Activated B cell treated with CpG ODN at 0.5 μM for 24 hours (primary cell): ENCODE measurements at regions not wholly inside any gene's neighbourhood (a gene's known extent, or its start where the extent isn't known, plus 50 kb on each side); places are given as distances from the start of the nearest gene placed in this dataset.

Source experiments
- ATAC-seq: fragments of 200-7000 bp; cut with Tn5 transposase; one replicate; pipeline ENCODE4 v1.10.0; 2021; ENCODE audit warnings: low read depth, mild to moderate bottlenecking, moderate library complexity
- CTCF ChIA-PET: fragments of 350-600 bp; sonication (Branson Sonifier 250); formaldehyde crosslinking; loops from one replicate; lab custom pipeline; 2021; ENCODE audit warnings: antibody characterized with exemption; lab: Charles Lee
- POLR2A ChIA-PET: fragments of 350-600 bp; sonication (Branson Sonifier 250); formaldehyde crosslinking; loops from one replicate; lab custom pipeline; 2021; ENCODE audit warnings: antibody characterized with exemption; lab: Charles Lee
- DNase-seq: peaks from one replicate; pipeline ENCODE4 v3.0.0; 2022
- H3K27ac Mint-ChIP-seq: one replicate; pipeline ENCODE4 v1.8.0; 2020; ENCODE audit warnings: mixed read lengths
- H3K27me3 Mint-ChIP-seq: one replicate; pipeline ENCODE4 v1.8.0; 2021; ENCODE audit warnings: mixed read lengths
- H3K36me3 Mint-ChIP-seq: one replicate; pipeline ENCODE4 v1.8.0; 2021; ENCODE audit warnings: low read depth, mixed read lengths
- H3K4me1 Mint-ChIP-seq: one replicate; pipeline ENCODE4 v1.8.0; 2021; ENCODE audit warnings: mixed read lengths
- H3K4me3 Mint-ChIP-seq: one replicate; pipeline ENCODE4 v1.8.0; 2020; ENCODE audit warnings: mild to moderate bottlenecking, mixed read lengths
- H3K9me3 Mint-ChIP-seq: one replicate; pipeline ENCODE4 v1.8.0; 2020; ENCODE audit warnings: mixed read lengths
- intact Hi-C: fragments of 100-400 bp; cut with micrococcal nuclease; formaldehyde crosslinking; loops from one replicate; pipeline ENCODE4 v1.15.1; 2024
- TF ChIP-seq, protein P1 (sequence below): fragments of 200-600 bp; IDR thresholded peaks from one replicate; pipeline ENCODE4 v1.8.0; 2022; ENCODE audit warnings: antibody characterized with exemption, mild to moderate bottlenecking

DNA sequence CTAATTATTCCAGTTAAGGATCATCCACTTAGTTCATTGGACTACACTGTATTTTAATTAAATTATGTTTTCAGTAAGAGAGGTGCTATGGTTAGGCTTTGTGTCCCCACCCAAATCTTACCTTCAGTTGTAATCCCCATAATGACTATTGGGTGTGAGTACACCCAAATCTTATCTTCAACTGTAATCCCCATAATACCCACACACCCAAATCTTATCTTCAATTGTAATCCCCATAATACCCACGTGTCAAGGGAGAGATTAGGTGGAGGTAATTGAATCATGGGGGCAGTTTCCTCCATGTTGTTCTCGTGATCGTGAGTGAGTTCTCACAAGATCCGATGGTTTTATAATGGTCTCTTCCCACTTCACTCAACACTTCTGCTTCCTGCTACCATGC, 208.0 kb upstream of the PHACTR1 start:
- TF ChIP-seq, protein P1, sequence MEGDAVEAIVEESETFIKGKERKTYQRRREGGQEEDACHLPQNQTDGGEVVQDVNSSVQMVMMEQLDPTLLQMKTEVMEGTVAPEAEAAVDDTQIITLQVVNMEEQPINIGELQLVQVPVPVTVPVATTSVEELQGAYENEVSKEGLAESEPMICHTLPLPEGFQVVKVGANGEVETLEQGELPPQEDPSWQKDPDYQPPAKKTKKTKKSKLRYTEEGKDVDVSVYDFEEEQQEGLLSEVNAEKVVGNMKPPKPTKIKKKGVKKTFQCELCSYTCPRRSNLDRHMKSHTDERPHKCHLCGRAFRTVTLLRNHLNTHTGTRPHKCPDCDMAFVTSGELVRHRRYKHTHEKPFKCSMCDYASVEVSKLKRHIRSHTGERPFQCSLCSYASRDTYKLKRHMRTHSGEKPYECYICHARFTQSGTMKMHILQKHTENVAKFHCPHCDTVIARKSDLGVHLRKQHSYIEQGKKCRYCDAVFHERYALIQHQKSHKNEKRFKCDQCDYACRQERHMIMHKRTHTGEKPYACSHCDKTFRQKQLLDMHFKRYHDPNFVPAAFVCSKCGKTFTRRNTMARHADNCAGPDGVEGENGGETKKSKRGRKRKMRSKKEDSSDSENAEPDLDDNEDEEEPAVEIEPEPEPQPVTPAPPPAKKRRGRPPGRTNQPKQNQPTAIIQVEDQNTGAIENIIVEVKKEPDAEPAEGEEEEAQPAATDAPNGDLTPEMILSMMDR: no peak
- Mint-ChIP-seq H3K9me3 (peaks cover 5% of the 10 kb centered on the region), H3K4me1 (no peaks in the 10 kb centered on the region), H3K4me3 (no peak overlapping the region), H3K27me3 (peaks cover 14% of the 10 kb centered on the region), H3K27ac (no peak overlapping the region), H3K36me3 (no peaks in the 10 kb centered on the region)
- ChIA-PET CTCF (no interaction called here), POLR2A (no interaction called here)
- DNase-seq: no peak
- no peak for ATAC-seq
- intact Hi-C loops: loop anchor here (10.0 kb wide), 2 partner anchors 96 to 194 kb away; no protein-coding TSS in a partner anchor

DNA sequence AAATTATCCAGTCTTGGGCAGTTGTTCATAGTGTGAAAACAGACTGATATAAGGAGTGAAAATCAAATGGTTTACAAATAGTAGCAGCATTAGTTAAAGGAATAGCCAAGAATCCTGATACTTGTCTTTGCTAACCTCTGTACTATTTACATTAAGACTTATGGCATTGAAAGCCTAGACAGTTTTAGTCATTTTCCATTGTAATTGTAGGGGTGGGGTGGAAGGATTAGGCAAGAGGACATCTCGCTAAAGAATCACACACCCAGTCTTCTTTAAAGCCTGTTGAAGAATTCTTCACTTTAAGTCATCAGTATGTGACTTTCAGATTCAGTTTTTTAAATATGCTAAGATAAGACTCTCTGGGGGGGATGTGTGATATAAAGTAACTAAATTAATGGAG, 207.5 kb upstream of the PHACTR1 start:
- TF ChIP-seq, protein P1: no peak
- no peaks in the 10 kb centered on the region for H3K4me1 Mint-ChIP-seq
- CTCF ChIA-PET: no interaction called here
- peaks cover 14% of the 10 kb centered on the region for H3K27me3 Mint-ChIP-seq
- POLR2A ChIA-PET: no interaction called here
- no peaks in the 10 kb centered on the region for H3K36me3 Mint-ChIP-seq
- H3K4me3 Mint-ChIP-seq: no peak overlapping the region
- no peak overlapping the region for H3K27ac Mint-ChIP-seq
- intact Hi-C loops: loop anchor here (10.0 kb wide), 2 partner anchors 96 to 194 kb away; no protein-coding TSS in a partner anchor
- H3K9me3 Mint-ChIP-seq: peaks cover 5% of the 10 kb centered on the region
- DNase-seq: no peak
- ATAC-seq: no peak

DNA sequence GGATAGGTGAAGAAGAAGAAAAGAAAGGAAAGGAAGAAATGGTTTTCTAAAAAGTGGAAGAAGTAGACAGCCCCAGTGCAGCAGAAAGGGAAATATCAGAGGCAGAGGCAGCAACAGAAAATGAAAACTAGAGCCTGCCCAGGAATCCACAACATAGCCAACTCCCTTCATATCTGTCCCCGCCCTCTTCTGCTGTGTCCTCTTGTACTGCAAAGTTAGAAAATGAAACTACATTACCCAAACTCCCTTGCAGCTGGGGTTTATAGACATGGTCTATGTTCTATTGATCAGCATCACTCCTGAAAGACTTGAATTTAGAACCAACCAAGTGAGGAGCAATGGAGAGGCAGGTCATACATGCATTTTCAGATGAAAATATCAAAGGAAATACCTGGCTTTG, 200.5 kb upstream of the PHACTR1 start:
- no peaks in the 10 kb centered on the region for H3K36me3 Mint-ChIP-seq
- ChIA-PET CTCF (no interaction called here), POLR2A (no interaction called here)
- no peaks in the 10 kb centered on the region for H3K4me1 Mint-ChIP-seq
- peaks cover 10% of the 10 kb centered on the region for H3K27me3 Mint-ChIP-seq
- intact Hi-C loops: no loop called here
- no peak overlapping the region for H3K4me3 Mint-ChIP-seq
- H3K9me3 Mint-ChIP-seq: no peaks in the 10 kb centered on the region
- DNase-seq: no peak
- H3K27ac Mint-ChIP-seq: no peak overlapping the region
- ATAC-seq: no peak
- TF ChIP-seq, protein P1: no peak

DNA sequence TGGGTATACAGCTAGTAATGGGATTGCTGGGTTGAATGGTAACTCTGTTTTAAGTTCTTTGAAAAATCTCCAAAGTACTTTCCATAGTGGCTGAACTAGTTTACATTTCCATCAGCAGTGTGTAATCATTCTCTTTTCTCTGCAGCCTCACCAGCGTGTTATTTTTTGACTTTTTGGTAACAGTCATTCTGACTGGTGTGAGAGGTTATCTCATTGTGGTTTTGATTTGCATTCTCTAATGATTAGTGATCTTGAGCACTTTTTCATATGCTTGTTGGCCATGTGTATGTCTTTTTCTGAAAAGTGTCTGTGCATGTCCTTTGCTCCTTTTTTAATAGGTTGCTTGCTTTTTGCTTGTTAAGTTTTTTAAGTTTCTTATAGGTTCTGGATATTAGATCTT, 194.2 kb upstream of the PHACTR1 start:
- DNase-seq (no peak), ATAC-seq (no peak)
- Mint-ChIP-seq H3K27me3 (peaks cover 10% of the 10 kb centered on the region), H3K4me1 (no peaks in the 10 kb centered on the region), H3K27ac (no peak overlapping the region), H3K4me3 (no peak overlapping the region), H3K9me3 (no peaks in the 10 kb centered on the region), H3K36me3 (no peaks in the 10 kb centered on the region)
- ChIA-PET POLR2A (no interaction called here), CTCF (no interaction called here)
- TF ChIP-seq, protein P1: no peak
- intact Hi-C loops: no loop called here

DNA sequence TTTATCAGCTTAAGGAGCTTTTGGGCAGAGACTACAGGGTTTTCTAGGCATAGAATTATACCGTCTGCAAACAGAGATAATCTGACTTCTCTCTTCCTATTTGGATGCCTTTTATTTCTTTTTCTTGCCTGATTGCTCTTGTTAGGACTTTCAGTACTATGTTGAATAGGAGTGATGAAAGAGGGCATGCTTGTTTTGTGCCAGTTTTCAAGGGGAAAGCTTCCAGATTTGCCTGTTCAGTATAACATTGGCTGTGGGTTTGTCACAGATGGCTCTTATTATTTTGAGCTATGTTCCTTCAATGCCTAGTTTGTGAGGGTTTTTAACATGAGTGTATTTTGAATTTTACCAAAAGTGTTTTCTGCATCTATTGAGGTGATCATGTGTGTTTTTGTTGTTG, 192.8 kb upstream of the PHACTR1 start:
- CTCF ChIA-PET: no interaction called here
- ATAC-seq: no peak
- Mint-ChIP-seq H3K27ac (no peak overlapping the region), H3K36me3 (no peaks in the 10 kb centered on the region), H3K9me3 (no peaks in the 10 kb centered on the region), H3K4me3 (no peak overlapping the region), H3K4me1 (no peaks in the 10 kb centered on the region), H3K27me3 (peaks cover 14% of the 10 kb centered on the region)
- intact Hi-C loops: no loop called here
- POLR2A ChIA-PET: no interaction called here
- no peak for DNase-seq
- TF ChIP-seq, protein P1: no peak
